ENCODE measurements at regions not wholly inside any gene's neighbourhood (a gene's known extent, or its start where the extent isn't known, plus 50 kb on each side); places are given as distances from the start of the nearest gene placed in this dataset.

GRCh38 chr7:109997837-109998236, 1093.1 kb upstream of the LRRN3 start:
- WGBS, 2 donors = 96% methylated on average over 2 of the region's 2 CpGs
- TF ChIP-seq POLR2A (IDR thresholded peaks at IDR 0.05) (no peak), CTCF (IDR thresholded peaks at IDR 0.05) (no peak)
- DNase-seq (ENCODE audit: low spot score in 2 of 2) = no peak
- H3K4me3 ChIP-seq (ENCODE audit: low read depth, poor library complexity, severe bottlenecking) = no peak overlapping the region
- intact Hi-C loops (cut with DNase I; ENCODE audit: low total_unique reads) = no loop called here

DNA sequence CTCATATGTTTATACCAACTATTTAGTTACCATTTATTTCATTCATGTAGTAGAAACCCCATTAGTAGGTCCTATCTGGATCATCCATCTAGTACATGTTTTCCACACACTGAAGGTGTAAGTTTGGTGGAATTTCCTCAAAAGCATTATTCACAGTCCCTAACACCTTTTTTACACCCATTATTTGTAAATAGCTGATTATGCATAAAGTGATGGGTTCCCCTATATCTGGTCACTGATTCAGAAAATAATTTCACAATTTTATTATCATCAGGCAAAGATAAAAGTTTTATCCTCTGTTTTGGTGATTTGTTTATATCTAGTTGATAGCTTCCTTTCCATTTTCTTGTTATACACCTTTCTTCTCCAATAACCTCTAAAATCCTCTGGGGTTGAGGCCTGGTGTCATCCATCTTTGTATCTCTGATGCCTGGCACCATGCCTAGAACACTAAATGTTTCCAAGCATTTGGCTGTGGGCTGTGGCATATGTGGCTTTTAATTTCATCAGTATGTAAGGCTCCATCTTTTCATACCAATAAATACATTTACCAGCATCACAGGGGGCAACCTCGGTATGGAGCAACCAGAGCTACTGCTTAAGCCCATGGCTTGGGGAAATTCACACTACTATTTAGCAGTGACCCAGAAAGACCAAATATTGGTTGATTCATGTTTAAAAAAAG, 1089.5 kb upstream of the LRRN3 start:
- intact Hi-C loops (cut with DNase I; ENCODE audit: low total_unique reads) = no loop called here
- H3K4me3 ChIP-seq (ENCODE audit: low read depth, poor library complexity, severe bottlenecking) = no peak overlapping the region
- WGBS, 2 donors = 63 to 67% methylated on average over 1 of the region's 1 CpG
- DNase-seq (ENCODE audit: low spot score in 2 of 2) = no peak
- no peak for TF ChIP-seq POLR2A (IDR thresholded peaks at IDR 0.05)
- TF ChIP-seq CTCF (IDR thresholded peaks at IDR 0.05) = no peak

GRCh38 chr7:110003827-110004226, 1087.1 kb upstream of the LRRN3 start:
- H3K4me3 ChIP-seq (ENCODE audit: low read depth, poor library complexity, severe bottlenecking) = no peak overlapping the region
- DNase-seq (ENCODE audit: low spot score in 2 of 2) = no peak
- intact Hi-C loops (cut with DNase I; ENCODE audit: low total_unique reads) = no loop called here
- TF ChIP-seq POLR2A (IDR thresholded peaks at IDR 0.05) (no peak), CTCF (IDR thresholded peaks at IDR 0.05) (no peak)
- 83 to 87% methylated on average over 1 of the region's 1 CpG for WGBS, 2 donors

DNA sequence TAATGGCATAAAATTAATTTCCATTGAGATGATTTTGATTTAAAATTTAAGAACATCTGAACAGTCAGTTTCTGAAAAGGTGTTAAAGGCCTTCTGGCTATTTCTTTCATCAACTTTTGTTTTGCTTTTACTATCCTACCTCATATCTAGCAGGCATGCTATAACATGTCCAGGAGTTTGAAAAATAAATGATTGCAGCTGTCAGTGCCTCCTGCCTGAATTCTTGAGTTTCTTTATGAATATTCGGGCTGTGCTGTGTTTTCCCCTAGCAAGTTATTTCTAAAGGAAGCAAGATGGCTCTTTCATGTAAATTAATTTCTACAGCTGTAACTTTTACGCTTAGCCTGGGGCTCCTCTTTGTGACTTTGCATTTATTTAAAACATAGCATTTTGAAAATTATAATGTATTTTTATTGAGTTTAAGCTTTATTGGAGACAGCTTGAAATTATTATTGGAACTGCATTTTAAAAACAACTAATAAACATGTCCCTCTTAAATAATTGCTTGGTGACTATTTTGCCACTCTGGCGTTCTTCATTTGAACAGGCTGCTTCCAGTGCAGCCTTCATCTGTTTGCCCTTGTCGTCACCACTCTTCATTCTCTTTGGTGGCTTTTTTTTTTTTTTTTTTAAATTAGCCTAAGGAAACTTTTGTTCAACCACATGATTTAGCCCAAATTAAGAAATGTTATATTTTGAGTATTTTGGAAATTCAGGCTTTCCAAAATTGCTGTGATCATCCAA, 1083.4 kb upstream of the LRRN3 start:
- WGBS, 2 donors = 32 to 40% methylated on average over 4 of the region's 4 CpGs
- DNase-seq (ENCODE audit: low spot score in 2 of 2) = no peak
- intact Hi-C loops (cut with DNase I; ENCODE audit: low total_unique reads) = no loop called here
- TF ChIP-seq CTCF (IDR thresholded peaks at IDR 0.05) = no peak
- no peak for TF ChIP-seq POLR2A (IDR thresholded peaks at IDR 0.05)
- H3K4me3 ChIP-seq (ENCODE audit: low read depth, poor library complexity, severe bottlenecking) = no peak overlapping the region

DNA sequence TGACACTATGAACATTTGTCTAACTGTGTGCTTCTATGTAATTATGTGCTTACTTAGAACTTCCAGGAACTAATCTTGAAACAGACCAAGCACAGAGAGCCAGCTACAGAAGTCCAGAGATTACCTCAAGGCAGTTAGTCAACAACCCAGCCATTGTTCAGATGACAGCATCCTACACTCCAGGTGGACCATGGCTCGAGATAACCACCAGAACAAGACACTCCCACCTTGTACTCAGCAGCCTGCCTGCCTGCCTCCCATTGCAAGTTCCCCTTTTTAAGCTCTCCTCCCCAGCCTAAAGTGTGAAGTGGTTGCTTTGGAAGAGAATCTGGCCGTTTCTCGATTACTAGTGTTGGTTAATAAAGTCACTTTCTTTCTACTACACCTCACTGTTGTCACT, 1080.6 kb upstream of the LRRN3 start:
- WGBS, 2 donors = 79 to 87% methylated on average over 3 of the region's 3 CpGs
- DNase-seq (ENCODE audit: low spot score in 2 of 2) = no peak

More for the DNA sequence above, 1080.6 kb upstream of the LRRN3 start:
- H3K4me3 ChIP-seq (ENCODE audit: low read depth, poor library complexity, severe bottlenecking) = no peak overlapping the region
- intact Hi-C loops (cut with DNase I; ENCODE audit: low total_unique reads) = no loop called here
- TF ChIP-seq POLR2A (IDR thresholded peaks at IDR 0.05) (no peak), CTCF (IDR thresholded peaks at IDR 0.05) (no peak)

Data from lower leg skin (tissue), 4 donors.